Keratinocyte (primary cell): ENCODE measurements at regions not wholly inside any gene's neighbourhood (a gene's known extent, or its start where the extent isn't known, plus 50 kb on each side); places are given as distances from the start of the nearest gene placed in this dataset.

Experiments
- DNase-seq: peaks from one replicate; pipeline ENCODE4 v3.0.0-alpha.2; 2011; ENCODE audit warnings: low read depth, missing footprints, low spot score
- FAIRE-seq: peaks from 2 replicates; lab custom pipeline; 2011; peaks lifted over from hg19 to GRCh38; lab: Jason Lieb, UNC
- H2AFZ ChIP-seq: 2 replicates; pipeline ENCODE4 v1.6.0; 2012; ENCODE audit warnings: low read length, control low read depth, inconsistent platforms; ENCODE audit not compliant: control insufficient read depth
- H3K27ac ChIP-seq: 2 replicates; pipeline ENCODE4 v1.5.1; 2011; ENCODE audit warnings: low read length; ENCODE audit not compliant: control insufficient read depth, insufficient read depth
- H3K27me3 ChIP-seq: 3 replicates; pipeline ENCODE4 v1.6.0; 2011; ENCODE audit warnings: low read length; ENCODE audit not compliant: control insufficient read depth, insufficient read depth; ENCODE audit errors: extremely low read depth
- H3K36me3 ChIP-seq, 2 experiments: 2 replicates in 1 of 2; 3 replicates in 1 of 2; pipeline ENCODE4 v1.5.1; 2011; ENCODE audit warnings: low read length in 2 of 2, mild to moderate bottlenecking in 1 of 2; ENCODE audit not compliant: control insufficient read depth in 2 of 2, insufficient read depth in 2 of 2; ENCODE audit errors: extremely low read depth in 1 of 2
- H3K4me1 ChIP-seq: 3 replicates; pipeline ENCODE4 v1.5.1; 2011; ENCODE audit warnings: low read length; ENCODE audit not compliant: control insufficient read depth, insufficient read depth; ENCODE audit errors: extremely low read depth
- H3K4me2 ChIP-seq: 3 replicates; pipeline ENCODE4 v1.6.0; 2011; ENCODE audit warnings: low read depth, low read length; ENCODE audit not compliant: control insufficient read depth, insufficient read depth; ENCODE audit errors: extremely low read depth
- H3K4me3 ChIP-seq, 3 experiments: fragments of 200-600 bp in 1 of 3; sonication (generic) in 1 of 3; 2 replicates in 2 of 3; 3 replicates in 1 of 3; pipeline ENCODE4 v1.5.1; 2011 to 2016; ENCODE audit warnings: low read length in 3 of 3, mild to moderate bottlenecking in 3 of 3, control low read depth in 2 of 3, inconsistent platforms in 1 of 3, low read depth in 1 of 3, mixed read lengths in 1 of 3, mixed run types in 1 of 3, moderate library complexity in 1 of 3; ENCODE audit not compliant: control insufficient read depth in 2 of 3, insufficient read depth in 2 of 3; ENCODE audit errors: extremely low read depth in 1 of 3
- H3K79me2 ChIP-seq: 2 replicates; pipeline ENCODE4 v1.6.0; 2012; ENCODE audit warnings: low read length; ENCODE audit not compliant: control insufficient read depth, insufficient read depth
- H3K9ac ChIP-seq: 3 replicates; pipeline ENCODE4 v1.6.0; 2011; ENCODE audit warnings: low read length; ENCODE audit not compliant: control insufficient read depth, insufficient read depth; ENCODE audit errors: extremely low read depth
- H3K9me1 ChIP-seq: 3 replicates; pipeline ENCODE4 v1.6.0; 2011; ENCODE audit warnings: low read length; ENCODE audit not compliant: control insufficient read depth, insufficient read depth; ENCODE audit errors: extremely low read depth
- H3K9me3 ChIP-seq: 2 replicates; pipeline ENCODE4 v1.5.1; 2012; ENCODE audit warnings: low read depth, low read length; ENCODE audit not compliant: control insufficient read depth
- H4K20me1 ChIP-seq: 3 replicates; pipeline ENCODE4 v1.6.0; 2011; ENCODE audit warnings: low read length; ENCODE audit not compliant: control insufficient read depth, insufficient read depth; ENCODE audit errors: extremely low read depth
- EZH2 ChIP-seq: IDR thresholded peaks from one replicate; pipeline ENCODE4 v1.6.1; 2012; ENCODE audit warnings: inconsistent platforms, mild to moderate bottlenecking, low read length, moderate library complexity
- dilution Hi-C: fragments of 300-500 bp; cut with MboI; formaldehyde crosslinking; loops from one replicate; pipeline ENCODE4 v1.7.0; 2020; ENCODE audit warnings: low sequenced_read_pairs; ENCODE audit not compliant: extremely low pct_ligation_motif_present
- TF ChIP-seq, protein P1 (sequence below), 3 experiments: IDR thresholded peaks in 1 of 3; conservative IDR thresholded peaks in 1 of 3; optimal IDR thresholded peaks in 1 of 3; 2 replicates in 2 of 3; 3 replicates in 1 of 3; pipeline versions ENCODE3 to v1.5.1; 2011; ENCODE audit warnings: low read length in 3 of 3, mild to moderate bottlenecking in 3 of 3, moderate library complexity in 2 of 3, control low read depth in 1 of 3, inconsistent platforms in 1 of 3; ENCODE audit not compliant: insufficient read depth in 2 of 3; ENCODE audit errors: extremely low read depth in 1 of 3

DNA sequence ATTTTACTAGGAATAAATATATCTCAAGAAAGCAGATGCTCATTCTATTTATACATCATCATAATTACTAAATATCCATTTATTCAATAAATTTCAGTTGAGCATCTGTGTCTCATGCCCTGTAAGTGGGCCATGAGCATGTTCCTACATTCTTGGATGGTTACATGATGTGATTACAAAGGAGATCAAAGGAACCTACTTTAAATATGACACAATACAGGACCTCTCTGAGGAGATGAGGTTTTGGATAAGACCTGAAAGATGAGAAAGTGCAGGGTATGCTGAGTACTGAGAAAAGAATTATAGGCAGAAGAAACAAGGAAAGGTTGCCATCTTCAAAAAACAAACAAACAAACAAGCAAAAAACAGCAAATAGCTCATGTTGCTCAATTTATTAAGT is 105.4 kb upstream of the CNTN1 start:
- H3K9me3 ChIP-seq: no peaks in the 10 kb centered on the region
- no peaks in the 10 kb centered on the region for H3K9me1 ChIP-seq
- dilution Hi-C loops: no loop called here
- H4K20me1 ChIP-seq: no peaks in the 10 kb centered on the region
- no peaks in the 10 kb centered on the region for H3K79me2 ChIP-seq
- no peak overlapping the region for H3K9ac ChIP-seq
- H3K4me1 ChIP-seq: no peaks in the 10 kb centered on the region
- TF ChIP-seq EZH2: no peak
- TF ChIP-seq, protein P1, sequence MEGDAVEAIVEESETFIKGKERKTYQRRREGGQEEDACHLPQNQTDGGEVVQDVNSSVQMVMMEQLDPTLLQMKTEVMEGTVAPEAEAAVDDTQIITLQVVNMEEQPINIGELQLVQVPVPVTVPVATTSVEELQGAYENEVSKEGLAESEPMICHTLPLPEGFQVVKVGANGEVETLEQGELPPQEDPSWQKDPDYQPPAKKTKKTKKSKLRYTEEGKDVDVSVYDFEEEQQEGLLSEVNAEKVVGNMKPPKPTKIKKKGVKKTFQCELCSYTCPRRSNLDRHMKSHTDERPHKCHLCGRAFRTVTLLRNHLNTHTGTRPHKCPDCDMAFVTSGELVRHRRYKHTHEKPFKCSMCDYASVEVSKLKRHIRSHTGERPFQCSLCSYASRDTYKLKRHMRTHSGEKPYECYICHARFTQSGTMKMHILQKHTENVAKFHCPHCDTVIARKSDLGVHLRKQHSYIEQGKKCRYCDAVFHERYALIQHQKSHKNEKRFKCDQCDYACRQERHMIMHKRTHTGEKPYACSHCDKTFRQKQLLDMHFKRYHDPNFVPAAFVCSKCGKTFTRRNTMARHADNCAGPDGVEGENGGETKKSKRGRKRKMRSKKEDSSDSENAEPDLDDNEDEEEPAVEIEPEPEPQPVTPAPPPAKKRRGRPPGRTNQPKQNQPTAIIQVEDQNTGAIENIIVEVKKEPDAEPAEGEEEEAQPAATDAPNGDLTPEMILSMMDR (optimal IDR thresholded peaks at IDR 0.05 in 1 of 3, IDR thresholded peaks at IDR 0.05 in 1 of 3, conservative IDR thresholded peaks at IDR 0.05 in 1 of 3; ENCODE audit: extremely low read depth in 1 of 3, insufficient read depth in 2 of 3, low read length in 3 of 3): no peak
- H3K4me3 ChIP-seq: no peak overlapping the region
- no peak overlapping the region for H3K27ac ChIP-seq
- no peaks in the 10 kb centered on the region for H3K36me3 ChIP-seq
- DNase-seq (no peak), FAIRE-seq (no peak)
- no peaks in the 10 kb centered on the region for H3K27me3 ChIP-seq
- H2AFZ ChIP-seq: no peak overlapping the region
- H3K4me2 ChIP-seq: no peak overlapping the region

DNA sequence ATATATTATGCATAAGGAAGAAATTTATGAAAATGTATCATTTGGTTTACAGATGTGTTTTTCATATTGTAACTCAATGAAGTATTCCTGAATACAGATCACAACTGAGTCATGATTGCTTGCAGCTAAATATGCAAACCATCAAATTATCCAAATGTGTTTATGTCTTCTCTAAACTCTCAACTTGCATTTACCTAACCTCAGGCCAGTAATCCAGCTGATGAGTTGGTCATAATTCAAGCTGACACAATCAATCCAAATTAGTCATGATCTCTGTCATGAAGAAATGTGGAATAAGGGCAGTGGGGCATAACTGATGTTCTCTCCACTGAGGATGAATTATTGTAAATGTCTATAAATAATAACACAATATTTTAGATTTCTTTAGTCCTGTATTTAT is 104.8 kb upstream of the CNTN1 start:
- dilution Hi-C loops: no loop called here
- DNase-seq: no peak

More for the DNA sequence above, 104.8 kb upstream of the CNTN1 start:
- TF ChIP-seq, protein P1 (optimal IDR thresholded peaks at IDR 0.05 in 1 of 3, IDR thresholded peaks at IDR 0.05 in 1 of 3, conservative IDR thresholded peaks at IDR 0.05 in 1 of 3; ENCODE audit: extremely low read depth in 1 of 3, insufficient read depth in 2 of 3, low read length in 3 of 3): no peak
- no peak for TF ChIP-seq EZH2
- H3K27me3 ChIP-seq: no peaks in the 10 kb centered on the region
- no peak overlapping the region for H3K4me2 ChIP-seq
- H3K4me1 ChIP-seq: no peaks in the 10 kb centered on the region
- no peak overlapping the region for H3K9ac ChIP-seq
- H3K9me3 ChIP-seq: no peaks in the 10 kb centered on the region
- H3K79me2 ChIP-seq: no peaks in the 10 kb centered on the region
- FAIRE-seq: no peak
- no peaks in the 10 kb centered on the region for H3K9me1 ChIP-seq
- H3K4me3 ChIP-seq: no peak overlapping the region
- no peak overlapping the region for H3K27ac ChIP-seq
- no peaks in the 10 kb centered on the region for H3K36me3 ChIP-seq
- no peaks in the 10 kb centered on the region for H4K20me1 ChIP-seq
- no peak overlapping the region for H2AFZ ChIP-seq
